GM18870 (cell line): ENCODE measurements at regions not wholly inside any gene's neighbourhood (a gene's known extent, or its start where the extent isn't known, plus 50 kb on each side); places are given as distances from the start of the nearest gene placed in this dataset.
"Not testable (repeated sequence)": the region's sequence is repeated elsewhere in the genome, so short reads cannot be mapped to it uniquely, and the experiment has no call there.

Experiments
- ATAC-seq: cut with Tn5 transposase; IDR thresholded peaks from one replicate; pipeline ENCODE4 v1.9.1; 2021; ENCODE audit warnings: moderate library complexity; ENCODE audit not compliant: unreplicated experiment

DNA sequence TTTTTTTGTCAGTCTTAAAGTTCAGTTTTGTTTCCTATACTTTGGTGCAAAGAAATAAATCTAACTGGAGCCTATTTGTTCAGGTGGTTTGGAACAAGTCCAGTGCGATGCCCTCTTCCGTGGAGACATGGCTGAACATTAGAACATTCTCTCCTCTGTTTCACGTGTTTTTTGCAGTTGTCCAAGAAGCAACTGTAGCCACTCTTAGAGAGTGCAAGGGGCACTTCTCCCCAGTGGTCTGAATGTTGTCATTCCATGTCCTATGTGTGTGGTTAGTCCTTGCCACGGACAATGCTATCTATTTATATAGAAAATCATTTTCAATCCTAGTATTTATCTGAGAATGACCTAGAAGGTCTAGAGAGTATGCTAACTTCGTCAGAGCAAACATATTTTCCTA lies 1232.5 kb upstream of the SEL1L start:
- ATAC-seq: no peak

DNA sequence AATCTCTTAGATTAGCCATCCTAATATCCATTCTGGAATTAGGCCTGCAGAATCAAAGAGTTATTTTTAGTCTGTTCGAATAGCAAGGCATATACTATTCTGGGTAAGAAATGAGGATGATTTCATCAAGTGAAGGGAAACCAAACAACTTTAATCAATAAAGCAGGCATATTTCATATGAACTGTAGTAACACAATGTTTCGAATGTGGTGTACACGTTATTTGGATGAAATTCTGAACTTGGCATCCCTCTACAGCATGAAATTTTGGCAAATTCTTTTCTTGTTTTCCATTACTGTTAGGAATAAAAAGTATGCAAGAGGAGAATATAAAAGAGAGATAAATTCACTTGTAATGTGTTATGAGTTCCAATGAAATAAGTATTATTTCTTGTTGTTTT lies 1233.3 kb upstream of the SEL1L start:
- no peak for ATAC-seq

DNA sequence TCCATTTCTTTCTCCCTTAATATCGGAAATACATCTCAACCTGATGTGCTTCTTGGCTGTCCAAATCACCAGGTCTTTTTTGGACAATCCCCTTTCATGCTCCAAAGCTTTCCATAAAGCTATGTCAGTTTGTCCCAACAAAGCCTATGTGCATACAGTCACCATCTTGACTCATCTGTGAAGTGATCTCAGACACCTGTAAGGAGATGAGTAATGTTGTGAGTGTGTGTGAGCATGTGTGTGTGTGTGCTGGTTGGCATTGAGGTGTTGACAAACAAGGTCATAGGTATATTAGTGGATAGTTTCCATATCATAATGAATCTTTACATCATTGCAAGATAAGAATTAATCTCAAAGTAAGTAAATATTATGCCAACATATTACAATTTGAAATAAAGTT lies 1243.3 kb upstream of the SEL1L start:
- ATAC-seq: no peak

DNA sequence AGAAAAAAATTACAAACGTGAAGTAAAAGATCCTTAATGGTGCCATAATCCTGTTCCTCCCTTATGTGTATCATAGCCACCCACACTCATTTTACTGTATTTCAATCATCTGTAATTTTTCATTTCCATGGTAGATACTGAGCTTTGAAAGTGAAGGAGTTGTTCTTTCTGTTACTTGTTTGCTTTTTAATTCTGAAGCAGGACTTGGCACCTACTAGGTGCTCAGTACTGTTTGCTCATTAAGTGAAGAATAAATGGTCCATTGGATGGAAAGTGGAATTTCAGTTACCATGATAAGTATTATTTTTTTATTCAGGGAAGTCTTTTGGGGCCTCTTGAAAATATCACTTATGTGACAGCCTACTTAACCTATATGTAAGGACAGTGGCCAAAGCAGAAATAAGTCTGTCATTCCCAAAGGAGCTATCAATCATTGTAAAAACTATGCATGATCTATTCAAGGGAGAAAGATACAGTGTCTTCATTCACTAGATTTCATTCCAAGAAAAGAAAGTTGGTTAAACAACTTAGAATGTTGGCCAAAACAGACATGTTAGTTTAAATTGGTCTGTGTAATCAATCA lies 1244.4 kb upstream of the SEL1L start:
- no peak for ATAC-seq

DNA sequence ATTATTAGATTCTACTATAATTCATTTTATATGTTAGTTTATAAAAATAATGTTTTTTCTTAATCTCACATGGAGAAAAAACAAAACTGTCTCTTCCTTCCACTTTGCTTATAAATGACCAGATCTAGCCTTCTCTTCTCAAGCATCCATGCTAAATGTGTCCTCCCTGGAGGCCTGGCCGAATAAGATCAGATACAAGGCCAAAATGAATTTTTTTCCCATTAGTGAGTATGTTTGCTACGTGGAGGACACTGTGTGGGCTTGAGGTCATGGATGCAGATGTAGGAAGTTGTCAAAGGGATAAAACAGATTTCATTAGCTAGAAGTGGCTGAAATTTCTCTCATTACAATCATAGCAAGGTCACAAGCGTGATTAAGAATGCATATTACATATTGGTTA lies 1244.9 kb upstream of the SEL1L start:
- ATAC-seq: no peak

DNA sequence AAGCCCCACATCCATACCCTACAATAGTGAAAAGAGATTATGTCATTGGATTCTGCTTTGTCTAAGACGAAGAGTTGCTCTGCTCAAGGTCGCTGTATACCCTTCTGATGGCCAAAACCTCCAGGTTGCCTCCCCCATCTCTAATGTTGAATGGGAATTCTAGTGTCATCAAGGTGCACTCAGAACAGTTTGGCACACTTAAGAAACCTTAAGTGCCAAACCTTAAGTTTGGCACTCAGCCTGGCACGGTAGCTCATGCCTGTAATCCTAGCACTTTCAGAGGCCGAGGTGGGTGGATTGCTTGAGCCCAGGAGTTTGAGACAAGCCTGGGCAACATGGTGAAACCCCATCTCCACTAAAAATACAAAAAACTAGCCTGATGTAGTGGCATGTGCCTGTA lies 1245.6 kb upstream of the SEL1L start:
- ATAC-seq: no peak

DNA sequence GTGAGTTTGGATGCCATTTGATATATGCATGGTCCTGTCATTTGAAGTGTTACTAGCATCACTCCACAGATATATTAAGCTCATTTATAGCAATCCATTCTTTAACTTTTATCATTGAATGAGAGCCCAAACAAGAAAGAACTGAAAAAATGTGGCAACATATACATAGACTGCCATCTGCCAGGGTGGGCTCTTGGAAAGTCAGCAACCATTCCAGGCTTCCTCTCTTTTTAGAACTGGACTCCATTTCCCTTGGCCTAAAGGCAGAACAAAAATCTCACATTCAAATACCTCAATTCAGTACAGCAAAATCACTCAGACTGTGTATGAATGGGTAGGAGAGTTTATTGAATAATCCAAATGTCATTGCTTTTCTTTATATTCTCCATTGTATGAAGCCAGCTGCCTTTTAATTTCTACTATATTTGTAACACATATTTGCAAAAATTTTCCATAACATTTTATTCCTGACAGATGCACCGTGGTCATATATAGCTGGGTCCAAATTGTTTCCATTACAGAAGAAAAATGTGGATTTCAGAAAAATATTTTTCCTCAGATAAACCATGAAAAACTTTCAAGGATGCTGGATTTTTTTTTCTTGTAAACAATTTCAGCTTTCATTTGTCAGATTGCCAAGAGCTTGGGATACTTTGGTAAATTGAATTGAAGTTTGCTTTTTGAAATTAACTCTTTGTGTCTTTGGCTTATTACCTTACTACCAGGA lies 1252.3 kb upstream of the SEL1L start:
- no peak for ATAC-seq

DNA sequence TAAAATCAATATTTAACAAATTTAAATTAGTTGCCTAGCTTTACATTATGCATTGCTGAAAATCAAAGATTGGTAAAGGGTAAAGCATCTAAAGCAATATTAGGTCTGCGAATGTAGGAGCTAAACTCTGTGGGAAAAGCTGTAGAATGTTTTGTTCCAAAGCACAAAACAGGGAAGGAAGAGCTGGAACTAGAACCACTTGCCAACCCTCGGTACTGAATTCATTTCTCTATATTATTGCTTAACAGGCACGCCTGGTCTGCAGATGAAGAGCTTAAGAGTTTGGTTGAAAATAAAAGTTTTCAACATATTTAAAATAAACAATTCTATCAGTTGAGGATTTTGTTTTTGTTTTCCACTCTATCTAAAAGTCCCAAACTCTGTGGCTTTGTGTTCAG lies 1252.8 kb upstream of the SEL1L start:
- ATAC-seq: no peak

DNA sequence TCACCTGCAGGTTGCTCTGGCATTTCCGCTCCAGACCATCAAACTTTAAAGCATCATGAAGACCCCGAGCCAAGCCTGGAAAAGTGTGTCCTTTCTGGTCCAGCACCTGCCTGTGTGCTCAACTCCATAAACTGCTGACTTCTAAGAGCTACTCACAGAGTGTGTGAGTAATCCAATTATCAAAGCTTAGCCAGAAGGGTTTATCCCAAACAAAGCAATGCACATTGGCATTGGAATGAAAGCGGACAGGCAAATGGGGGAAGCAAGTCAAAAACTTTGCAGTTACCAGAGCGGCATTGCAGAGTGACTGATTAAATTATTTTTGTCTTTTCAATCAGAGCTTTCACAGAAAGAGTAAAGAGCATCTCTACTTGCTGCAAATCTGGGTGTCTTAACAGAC lies 1262.4 kb upstream of the SEL1L start:
- ATAC-seq: no peak

DNA sequence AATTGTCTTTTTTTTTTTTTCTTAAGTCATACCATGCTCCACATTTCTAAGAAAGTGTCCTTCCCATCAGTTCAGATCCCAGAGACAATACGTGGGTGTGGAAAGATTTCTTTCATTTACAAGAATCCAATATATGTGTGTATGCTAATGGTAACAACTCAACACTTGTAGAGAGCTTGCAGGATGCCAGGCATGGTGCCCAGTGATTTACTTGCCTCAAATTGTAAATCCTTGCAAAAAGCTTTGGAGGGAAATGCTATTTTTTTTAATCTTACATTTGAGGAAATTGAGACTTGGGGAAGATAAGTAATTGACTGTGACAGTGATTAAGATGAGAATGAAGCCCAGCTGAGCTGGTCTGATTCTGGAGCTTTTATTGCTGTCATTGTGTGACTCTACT lies 1264.6 kb upstream of the SEL1L start:
- ATAC-seq: no peak

DNA sequence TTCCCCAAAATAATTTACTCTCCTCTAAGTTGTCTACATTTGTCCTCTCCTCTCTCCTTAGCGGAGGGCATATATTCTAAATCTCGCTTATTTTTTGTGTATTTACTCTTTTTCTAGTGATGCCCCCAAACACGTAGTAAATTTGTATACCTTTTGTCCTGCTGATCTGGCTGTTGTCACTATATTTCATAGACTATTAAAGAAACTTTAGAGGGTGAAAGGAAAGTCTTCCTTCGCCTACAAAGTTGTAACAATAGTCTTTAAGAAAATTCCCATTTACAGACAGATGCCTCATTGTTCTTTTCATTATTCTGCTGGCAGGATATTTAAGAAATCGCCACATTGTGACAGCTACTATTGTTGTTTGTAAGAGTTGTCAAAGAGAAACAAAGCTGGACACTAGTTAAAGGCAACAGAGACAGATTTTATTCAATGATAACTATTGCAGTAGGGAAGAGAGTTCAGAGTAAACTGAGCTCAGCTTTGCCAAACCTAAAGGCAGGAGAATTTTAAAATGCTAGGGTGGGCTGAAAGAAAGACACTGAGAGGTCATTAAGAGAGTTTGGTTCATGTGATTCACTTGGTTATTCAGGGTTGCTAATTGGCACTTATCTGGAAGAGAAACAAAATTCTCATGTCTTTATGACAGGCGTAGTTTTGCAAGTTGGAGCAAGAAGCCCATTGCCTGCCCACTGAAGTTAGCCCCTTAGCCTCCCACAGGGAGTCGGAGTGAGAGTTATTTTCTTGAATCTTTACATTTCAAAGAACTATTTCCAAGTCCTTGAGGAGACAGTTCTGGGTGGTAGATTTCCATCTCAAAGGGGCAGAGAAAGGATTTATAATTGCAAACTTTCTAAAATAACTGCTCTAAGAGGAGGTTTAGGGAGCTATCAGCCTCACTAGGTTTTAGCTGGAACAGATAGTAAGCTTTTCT lies 1272.5 kb upstream of the SEL1L start:
- ATAC-seq: no peak

DNA sequence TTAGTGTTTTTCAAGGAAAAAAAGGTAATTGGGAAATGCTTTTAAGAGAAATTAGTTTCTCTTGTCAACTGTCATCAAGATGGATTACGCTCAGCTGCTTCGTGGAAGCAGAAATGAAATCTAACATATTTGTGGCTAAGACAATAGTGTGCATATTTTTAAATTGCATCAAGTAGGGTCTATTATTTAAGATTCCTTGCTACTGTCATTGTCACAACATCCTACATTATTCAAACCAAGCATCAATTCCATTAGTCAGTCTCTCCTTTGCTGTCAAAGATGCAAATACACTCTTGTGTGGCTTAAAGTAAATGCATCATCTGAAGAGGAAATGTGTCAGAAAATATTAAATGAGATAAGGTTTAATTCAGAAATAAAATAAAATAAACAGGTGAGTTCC lies 1277.6 kb upstream of the SEL1L start:
- ATAC-seq: no peak

DNA sequence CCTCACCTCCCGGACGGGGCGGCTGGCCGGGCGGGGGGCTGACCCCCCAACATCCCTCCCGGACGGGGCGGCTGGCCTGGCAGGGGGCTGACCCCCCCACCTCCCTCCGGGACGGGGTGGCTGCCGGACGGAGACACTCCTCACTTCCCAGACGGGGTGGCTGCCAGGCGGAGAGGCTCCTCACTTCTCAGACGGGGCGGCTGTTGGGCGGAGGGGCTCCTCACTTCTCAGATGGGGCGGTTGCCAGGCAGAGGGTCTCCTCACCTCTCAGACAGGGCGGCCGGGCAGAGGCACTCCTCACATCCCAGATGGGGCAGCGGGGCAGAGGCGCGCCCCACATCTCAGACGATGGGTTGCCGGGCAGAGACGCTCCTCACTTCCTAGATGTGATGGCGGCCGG lies 1280.7 kb upstream of the SEL1L start:
- not testable (repeated sequence) for ATAC-seq

DNA sequence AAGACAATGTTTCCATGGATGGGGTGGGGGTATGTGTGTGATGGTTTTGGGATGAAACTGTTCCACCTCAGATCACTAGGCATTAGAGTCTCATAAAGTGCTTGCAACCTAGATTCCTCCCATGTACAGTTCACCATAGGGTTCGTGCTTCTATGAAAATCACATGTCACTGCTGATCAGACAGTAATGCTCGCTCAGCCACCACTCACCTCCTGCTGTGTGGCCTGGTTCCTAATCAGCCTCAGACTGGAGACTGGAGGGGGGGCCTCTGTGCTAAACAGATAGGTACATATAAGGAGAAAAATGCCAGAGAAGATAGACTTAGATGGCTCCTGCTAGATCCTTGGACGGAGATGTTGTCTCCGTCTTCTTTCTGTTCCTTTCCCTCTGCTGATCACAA lies 1296.9 kb upstream of the SEL1L start:
- no peak for ATAC-seq

DNA sequence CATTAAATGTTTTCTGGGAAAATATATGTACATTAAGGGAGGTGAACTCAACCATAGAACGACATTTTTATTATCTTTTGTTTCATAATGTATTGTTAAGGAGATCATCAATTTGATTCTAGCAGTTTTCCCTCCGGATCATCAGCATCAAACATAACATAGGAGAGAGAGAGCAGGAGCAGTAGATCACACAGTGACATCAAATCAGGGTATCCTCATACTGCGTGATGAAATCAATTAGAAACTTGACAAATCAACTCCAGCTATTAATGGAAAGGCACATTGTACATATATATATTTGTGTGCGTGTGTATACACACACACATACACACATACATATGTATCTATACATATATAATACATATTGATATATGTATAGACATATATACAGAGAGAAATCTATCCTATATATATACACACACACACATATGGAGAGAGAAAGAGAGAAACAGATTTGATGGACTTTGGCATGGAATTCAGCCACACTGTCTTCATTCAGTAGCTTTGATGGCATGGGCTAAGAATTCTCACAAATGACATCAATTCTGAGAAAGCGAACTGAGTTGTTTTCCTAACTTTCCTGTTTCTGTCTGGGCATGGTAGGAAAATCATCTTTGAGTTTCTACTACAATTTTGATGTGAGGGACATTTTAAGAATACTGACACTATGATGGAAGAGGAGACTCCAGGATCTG lies 1302.8 kb upstream of the SEL1L start:
- ATAC-seq: no peak

DNA sequence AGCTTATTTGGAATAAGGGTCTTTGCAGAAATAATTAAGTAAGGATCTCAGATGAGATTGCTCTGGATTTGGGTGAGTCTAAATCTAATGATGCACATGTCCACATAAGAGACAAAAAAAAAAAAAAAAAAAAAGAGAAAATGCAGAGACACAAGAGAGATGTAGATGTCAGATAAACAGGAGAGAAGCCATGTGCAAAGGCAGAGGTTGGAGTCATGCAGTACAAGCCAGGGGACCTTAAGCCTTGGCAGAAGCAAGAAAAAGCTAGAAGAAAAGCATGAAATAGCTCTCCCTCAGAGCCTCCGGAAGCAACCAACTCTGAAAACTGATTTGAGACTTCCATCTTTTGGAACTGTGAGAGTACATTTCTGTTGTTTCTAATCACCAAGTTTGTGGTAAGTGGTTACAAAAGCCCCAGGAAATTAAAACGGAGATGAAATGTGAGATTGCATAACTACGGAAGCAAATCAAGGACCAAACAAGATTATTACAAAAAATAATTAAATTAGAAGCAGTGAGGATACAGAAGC lies 1304.0 kb upstream of the SEL1L start:
- no peak for ATAC-seq

DNA sequence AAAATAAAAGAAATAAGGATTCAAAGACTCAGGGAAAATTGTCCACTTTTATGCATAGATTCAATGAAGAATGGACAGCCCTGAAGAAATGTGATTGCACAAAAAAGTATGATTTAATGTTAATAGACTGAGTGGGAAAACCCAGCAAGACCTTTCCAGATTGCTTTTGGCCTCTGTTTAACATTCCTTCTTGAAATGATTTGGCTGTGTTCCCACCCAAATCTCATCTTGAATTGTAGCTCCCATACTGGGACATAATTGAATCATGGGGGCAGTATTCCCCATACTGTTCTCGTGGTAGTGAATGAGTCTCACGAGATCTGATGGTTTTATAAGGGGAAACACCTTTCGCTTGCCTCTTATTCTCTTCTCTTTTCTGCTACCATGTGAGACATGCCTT lies 1316.9 kb upstream of the SEL1L start:
- ATAC-seq: no peak

DNA sequence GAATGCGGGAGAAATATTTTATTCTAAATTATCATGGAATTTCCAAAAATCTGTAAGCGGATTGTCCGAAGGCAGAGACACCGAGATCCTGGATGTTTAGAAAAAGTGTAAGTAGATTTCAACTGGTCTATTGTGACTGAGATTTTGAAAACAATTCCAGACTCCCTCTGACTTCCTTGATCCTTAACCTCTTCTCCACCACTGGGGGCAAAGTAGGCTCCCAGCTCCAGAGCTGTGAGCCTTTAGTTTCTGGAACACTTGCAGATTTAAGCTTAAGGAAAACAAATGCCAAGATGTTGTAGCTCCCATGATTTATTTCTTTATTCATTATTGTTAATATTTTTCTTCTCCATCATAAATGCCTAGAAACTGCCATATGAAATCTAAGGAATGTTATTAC lies 1320.5 kb upstream of the SEL1L start:
- no peak for ATAC-seq

DNA sequence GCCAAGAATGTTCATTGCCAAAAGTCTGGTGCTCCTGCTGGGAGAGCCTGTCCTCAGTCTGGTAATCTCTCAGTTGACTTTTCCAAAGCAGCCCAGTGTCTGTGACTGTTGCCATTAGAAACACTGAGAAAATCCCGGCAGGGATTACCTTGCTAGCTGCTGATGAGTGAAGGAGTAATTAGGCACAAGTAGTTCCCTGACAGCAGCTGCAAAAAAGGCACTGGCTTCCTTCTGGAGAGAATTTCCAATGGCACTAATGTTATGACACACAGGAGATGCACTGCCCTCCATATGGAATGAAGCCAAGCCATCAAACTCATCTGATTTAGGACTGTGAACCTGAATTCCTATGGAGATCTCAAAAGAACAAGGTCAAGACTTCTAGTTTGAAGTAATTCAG lies 1321.2 kb upstream of the SEL1L start:
- ATAC-seq: no peak

DNA sequence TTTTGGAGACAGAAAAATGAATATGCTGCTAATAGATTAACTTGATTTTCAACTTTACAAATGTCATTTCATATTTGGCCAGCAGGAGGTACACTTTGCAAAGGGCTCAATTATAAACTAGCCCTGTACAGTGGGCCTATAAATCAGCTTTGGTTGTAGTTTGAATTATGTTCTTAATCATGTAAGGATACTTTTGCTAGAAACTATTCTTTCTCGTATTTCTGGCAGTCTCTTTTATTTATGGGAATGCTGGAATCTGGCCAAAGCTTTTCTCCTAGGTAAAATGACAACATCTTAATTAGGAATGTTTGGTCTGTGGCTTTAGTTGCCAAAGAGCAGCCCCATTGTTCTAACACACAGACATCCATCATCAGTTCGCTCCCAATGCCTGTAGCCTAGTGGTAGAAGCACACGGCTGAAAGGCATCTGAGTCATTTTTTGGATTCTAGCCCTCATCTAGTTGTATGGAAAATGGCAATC lies 1322.3 kb upstream of the SEL1L start:
- ATAC-seq: no peak

DNA sequence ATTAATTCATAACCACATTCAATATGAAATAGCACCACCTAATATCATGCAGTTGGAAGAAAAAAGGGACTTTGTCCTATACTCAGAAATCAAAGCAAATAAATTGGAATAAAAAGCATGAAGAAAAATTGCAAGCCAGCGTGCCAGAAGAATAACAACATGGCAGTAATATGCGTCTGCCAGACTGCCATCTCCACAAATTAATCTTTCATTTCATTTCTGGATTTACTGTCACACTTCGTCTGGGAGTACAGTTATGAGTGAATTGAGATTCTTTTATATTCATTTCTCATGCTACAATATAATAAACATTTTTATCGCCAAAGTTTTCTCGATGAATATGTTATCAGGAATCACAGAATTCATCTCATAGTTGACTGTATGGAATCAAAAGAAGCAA lies 1327.7 kb upstream of the SEL1L start:
- no peak for ATAC-seq
